ENCODE measurements at regions not wholly inside any gene's neighbourhood (a gene's known extent, or its start where the extent isn't known, plus 50 kb on each side); places are given as distances from the start of the nearest gene placed in this dataset.

DNA sequence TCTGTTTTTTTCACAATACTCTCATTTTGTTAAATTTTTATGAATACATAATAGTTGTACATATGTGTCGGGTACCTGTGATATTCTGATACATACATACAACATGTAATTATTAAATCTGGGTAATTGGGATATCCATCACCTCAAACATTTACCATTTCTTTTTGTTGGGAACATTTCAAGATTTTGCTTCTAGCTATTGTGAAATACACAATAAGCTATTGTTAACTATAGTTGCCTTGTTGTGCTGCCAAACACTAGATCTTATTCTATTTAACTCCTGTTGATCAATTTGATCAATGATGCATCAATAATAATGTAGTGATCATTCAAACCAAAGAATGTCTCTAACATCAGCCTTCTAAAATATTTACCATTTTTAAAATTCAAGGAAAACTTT is 234.6 kb upstream of the NR5A2 start:
- no peaks in the 10 kb centered on the region for H3K36me3 ChIP-seq
- no peaks in the 10 kb centered on the region for H3K9me3 ChIP-seq
- TF ChIP-seq, protein P1, sequence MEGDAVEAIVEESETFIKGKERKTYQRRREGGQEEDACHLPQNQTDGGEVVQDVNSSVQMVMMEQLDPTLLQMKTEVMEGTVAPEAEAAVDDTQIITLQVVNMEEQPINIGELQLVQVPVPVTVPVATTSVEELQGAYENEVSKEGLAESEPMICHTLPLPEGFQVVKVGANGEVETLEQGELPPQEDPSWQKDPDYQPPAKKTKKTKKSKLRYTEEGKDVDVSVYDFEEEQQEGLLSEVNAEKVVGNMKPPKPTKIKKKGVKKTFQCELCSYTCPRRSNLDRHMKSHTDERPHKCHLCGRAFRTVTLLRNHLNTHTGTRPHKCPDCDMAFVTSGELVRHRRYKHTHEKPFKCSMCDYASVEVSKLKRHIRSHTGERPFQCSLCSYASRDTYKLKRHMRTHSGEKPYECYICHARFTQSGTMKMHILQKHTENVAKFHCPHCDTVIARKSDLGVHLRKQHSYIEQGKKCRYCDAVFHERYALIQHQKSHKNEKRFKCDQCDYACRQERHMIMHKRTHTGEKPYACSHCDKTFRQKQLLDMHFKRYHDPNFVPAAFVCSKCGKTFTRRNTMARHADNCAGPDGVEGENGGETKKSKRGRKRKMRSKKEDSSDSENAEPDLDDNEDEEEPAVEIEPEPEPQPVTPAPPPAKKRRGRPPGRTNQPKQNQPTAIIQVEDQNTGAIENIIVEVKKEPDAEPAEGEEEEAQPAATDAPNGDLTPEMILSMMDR (IDR thresholded peaks at IDR 0.05; ENCODE audit: low read depth, low read length): no peak
- no peak for DNase-seq
- no peak overlapping the region for H3K4me3 ChIP-seq (ENCODE audit: low read depth, low read length)
- H3K27me3 ChIP-seq: peaks cover 10% of the 10 kb centered on the region
- H3K4me1 ChIP-seq: no peaks in the 10 kb centered on the region

DNA sequence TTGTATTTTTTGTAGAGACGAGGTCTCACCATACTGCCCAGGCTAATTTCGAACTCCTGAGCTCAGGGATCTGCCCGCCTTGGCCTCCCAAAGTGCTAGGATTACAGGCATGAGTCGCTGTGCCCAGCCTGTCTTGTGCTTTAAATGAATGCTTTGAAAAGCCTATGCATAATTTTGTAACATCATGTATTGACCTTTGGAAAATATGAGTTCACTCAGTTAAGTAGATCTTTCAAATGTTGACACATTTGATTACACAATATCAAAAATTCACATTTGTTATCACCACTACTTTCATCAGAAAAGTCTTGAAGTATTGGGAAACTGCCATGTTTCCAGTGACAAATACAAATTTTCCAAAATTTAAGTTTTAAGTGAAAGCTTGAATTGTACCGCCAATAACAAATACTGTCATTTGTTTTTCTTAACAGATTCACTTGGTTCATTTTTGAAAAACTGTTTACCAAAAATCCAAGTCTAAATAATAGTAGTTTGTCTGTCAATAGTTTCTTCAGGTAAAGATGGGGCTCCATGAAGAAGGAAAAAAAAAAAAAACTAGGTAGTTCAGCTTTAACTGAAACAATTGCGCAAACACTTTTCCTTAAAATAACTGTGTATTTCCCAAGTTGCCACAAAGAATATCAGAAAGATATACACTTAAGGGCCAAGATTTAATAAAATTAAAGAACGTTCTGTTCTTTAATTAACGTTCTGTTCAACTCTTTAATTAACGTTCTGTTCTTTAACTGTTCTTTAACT is 233.2 kb upstream of the NR5A2 start:
- TF ChIP-seq, protein P1 (IDR thresholded peaks at IDR 0.05; ENCODE audit: low read depth, low read length): no peak
- H3K4me1 ChIP-seq: no peaks in the 10 kb centered on the region
- H3K9me3 ChIP-seq: no peaks in the 10 kb centered on the region
- peaks cover 8% of the 10 kb centered on the region for H3K27me3 ChIP-seq
- DNase-seq: no peak
- no peaks in the 10 kb centered on the region for H3K36me3 ChIP-seq
- H3K4me3 ChIP-seq (ENCODE audit: low read depth, low read length): no peak overlapping the region

DNA sequence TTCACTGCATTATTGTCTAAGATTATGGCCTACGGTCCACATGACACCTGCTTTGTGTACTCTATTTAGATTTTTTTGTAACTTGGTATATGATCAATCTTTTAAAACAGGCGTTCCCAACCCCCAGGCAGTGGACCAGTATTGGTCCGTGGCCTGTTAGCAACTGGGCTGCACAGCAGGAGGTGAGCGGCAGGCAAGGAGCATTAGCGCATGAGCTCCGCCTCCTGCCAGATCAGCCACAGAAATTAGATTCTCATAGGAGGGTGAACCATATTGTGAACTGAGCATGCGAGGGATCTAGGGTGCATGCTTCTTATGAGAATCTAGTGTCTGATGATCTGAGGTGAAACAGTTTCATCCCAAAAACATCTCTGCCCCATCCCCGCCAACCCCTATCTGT is 228.4 kb upstream of the NR5A2 start:
- DNase-seq: no peak
- Histone ChIP-seq H3K4me3 (ENCODE audit: low read depth, low read length) (no peak overlapping the region), H3K4me1 (no peaks in the 10 kb centered on the region), H3K9me3 (no peaks in the 10 kb centered on the region), H3K36me3 (no peaks in the 10 kb centered on the region), H3K27me3 (peaks cover 8% of the 10 kb centered on the region)
- TF ChIP-seq, protein P1 (IDR thresholded peaks at IDR 0.05; ENCODE audit: low read depth, low read length): no peak

DNA sequence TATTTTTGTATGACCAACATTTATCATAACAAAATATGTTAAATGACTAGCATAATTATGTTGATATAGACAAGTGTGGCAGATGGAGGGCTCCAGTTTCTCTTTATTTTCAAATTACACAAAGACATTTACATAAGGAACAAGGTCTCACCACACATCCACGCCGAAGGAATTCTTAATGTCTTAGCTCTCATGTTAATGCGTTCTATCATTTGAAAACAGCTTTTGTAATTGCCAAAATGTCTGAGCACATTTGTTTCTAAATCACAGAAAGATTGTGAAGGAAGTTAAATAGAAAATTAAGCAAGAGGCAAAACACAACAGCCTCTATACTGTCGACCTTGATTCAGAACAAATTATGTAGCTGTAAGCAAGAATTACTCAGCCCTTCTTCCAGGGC is 223.0 kb upstream of the NR5A2 start:
- TF ChIP-seq, protein P1 (IDR thresholded peaks at IDR 0.05; ENCODE audit: low read depth, low read length): no peak
- DNase-seq: no peak

DNA sequence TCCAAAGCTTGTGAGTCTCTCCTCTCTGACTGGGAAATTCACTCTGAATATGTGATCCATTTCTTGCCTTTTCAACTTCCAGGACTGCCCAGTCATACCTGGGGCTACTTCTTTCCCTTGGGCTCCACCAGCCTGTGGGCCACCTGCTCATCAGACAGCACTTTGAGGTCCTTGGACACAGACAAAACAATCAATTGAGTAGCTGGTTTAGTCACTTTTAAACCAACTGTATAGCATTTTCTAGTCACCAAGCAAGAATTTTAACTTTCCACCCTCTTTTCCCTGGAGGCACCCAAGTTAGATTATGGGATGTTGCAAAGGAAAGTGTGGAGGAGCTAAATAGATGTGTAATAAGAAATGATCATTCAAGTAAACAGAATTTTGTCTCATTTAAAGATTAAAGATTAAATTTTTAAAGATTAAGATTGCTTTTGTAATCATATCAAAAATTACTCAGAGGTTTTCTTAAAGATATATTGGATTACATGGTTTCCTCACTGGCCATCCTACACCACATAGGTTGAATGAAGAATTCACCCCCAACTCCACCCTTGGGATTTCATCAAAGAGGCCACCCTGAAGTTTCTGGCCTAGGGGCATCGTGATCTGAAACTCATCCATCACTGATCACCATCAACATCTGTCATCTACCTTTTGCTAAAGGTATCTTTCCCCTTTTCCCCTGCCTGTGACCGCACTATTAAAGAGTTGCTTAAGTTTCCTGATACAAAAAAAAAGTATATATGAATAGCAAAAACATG is 219.2 kb upstream of the NR5A2 start:
- Histone ChIP-seq H3K27me3 (peaks cover 9% of the 10 kb centered on the region; the same call in 1 of the 2 replicates), H3K9me3 (no peaks in the 10 kb centered on the region), H3K36me3 (no peaks in the 10 kb centered on the region), H3K4me3 (ENCODE audit: low read depth, low read length) (no peak overlapping the region), H3K4me1 (no peaks in the 10 kb centered on the region)
- TF ChIP-seq, protein P1 (IDR thresholded peaks at IDR 0.05; ENCODE audit: low read depth, low read length): no peak
- no peak for DNase-seq

More for the DNA sequence above, 223.0 kb upstream of the NR5A2 start:
- H3K27me3 ChIP-seq: peaks cover 14% of the 10 kb centered on the region
- no peak overlapping the region for H3K4me3 ChIP-seq (ENCODE audit: low read depth, low read length)
- no peaks in the 10 kb centered on the region for H3K9me3 ChIP-seq
- H3K4me1 ChIP-seq: no peaks in the 10 kb centered on the region
- no peaks in the 10 kb centered on the region for H3K36me3 ChIP-seq

DNA sequence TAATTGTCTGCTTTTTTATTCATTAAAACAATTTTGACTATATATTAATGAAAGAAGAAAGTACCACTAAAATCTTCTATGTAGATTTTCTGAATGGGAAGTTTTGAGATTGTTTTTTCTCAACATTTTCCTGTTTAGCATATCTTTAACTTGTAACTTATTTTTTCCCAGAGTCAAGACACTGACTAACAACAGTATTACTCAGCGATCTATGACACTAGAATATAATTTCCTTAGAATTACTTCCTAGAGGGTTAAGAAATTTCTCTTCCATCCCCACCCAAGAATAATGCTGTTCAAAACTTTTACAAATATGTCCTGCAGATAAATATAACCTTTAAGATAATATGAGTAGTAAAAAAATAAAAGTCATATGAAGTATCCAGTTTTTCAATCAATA is 218.2 kb upstream of the NR5A2 start:
- Histone ChIP-seq H3K4me1 (no peaks in the 10 kb centered on the region), H3K4me3 (ENCODE audit: low read depth, low read length) (no peak overlapping the region), H3K27me3 (peaks cover 9% of the 10 kb centered on the region), H3K9me3 (no peaks in the 10 kb centered on the region; the same call in 1 of the 2 replicates), H3K36me3 (no peaks in the 10 kb centered on the region)
- TF ChIP-seq, protein P1 (IDR thresholded peaks at IDR 0.05; ENCODE audit: low read depth, low read length): no peak
- no peak for DNase-seq

Data from BE2C (cell line).